ENCODE measurements at regions not wholly inside any gene's neighbourhood (a gene's known extent, or its start where the extent isn't known, plus 50 kb on each side); places are given as distances from the start of the nearest gene placed in this dataset.

GRCh38 chr12:19627719-19628118 lies 188.4 kb downstream of the AEBP2 start:
- H3K4me1 ChIP-seq: no peaks in the 10 kb centered on the region
- no peak for DNase-seq (ENCODE audit: low spot score in 2 of 2)
- 67% methylated on average over 2 of the region's 2 CpGs for WGBS
- no peaks in the 10 kb centered on the region for H3K27me3 ChIP-seq
- no peak overlapping the region for H3K4me3 ChIP-seq
- H3K9me3 ChIP-seq: no peaks in the 10 kb centered on the region
- H3K36me3 ChIP-seq: no peaks in the 10 kb centered on the region
- TF ChIP-seq POLR2AphosphoS5 (IDR thresholded peaks at IDR 0.05): no peak
- TF ChIP-seq EP300 (IDR thresholded peaks at IDR 0.05): no peak
- TF ChIP-seq, protein P1, sequence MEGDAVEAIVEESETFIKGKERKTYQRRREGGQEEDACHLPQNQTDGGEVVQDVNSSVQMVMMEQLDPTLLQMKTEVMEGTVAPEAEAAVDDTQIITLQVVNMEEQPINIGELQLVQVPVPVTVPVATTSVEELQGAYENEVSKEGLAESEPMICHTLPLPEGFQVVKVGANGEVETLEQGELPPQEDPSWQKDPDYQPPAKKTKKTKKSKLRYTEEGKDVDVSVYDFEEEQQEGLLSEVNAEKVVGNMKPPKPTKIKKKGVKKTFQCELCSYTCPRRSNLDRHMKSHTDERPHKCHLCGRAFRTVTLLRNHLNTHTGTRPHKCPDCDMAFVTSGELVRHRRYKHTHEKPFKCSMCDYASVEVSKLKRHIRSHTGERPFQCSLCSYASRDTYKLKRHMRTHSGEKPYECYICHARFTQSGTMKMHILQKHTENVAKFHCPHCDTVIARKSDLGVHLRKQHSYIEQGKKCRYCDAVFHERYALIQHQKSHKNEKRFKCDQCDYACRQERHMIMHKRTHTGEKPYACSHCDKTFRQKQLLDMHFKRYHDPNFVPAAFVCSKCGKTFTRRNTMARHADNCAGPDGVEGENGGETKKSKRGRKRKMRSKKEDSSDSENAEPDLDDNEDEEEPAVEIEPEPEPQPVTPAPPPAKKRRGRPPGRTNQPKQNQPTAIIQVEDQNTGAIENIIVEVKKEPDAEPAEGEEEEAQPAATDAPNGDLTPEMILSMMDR (IDR thresholded peaks at IDR 0.05): no peak
- TF ChIP-seq POLR2A (IDR thresholded peaks at IDR 0.05): no peak
- H3K27ac ChIP-seq: no peak overlapping the region

DNA sequence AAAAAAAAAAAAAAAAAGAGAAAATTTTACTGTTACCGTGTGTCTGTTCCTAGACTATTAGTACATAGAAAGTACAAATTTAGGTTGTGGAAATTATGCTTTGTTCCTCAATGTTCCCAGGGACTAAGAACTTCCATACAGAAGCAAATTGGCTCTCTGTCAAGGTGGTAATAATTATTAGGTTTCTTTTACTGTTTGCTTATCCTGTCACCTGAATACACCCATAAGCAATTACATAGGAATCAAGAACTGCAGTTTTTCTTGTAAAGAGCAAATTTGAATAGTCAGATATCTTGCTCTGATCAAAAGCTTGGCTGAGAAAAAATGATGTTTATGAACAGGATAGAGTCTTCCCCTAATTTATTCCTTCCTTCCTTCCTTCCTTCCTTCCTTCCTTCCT lies 191.2 kb downstream of the AEBP2 start:
- no peaks in the 10 kb centered on the region for H3K27me3 ChIP-seq
- no peak overlapping the region for H3K4me3 ChIP-seq
- no peak for TF ChIP-seq POLR2A (IDR thresholded peaks at IDR 0.05)
- TF ChIP-seq, protein P1 (IDR thresholded peaks at IDR 0.05): no peak
- no peak for TF ChIP-seq EP300 (IDR thresholded peaks at IDR 0.05)
- TF ChIP-seq POLR2AphosphoS5 (IDR thresholded peaks at IDR 0.05): no peak
- no peaks in the 10 kb centered on the region for H3K9me3 ChIP-seq
- WGBS: 77% methylated on average over 1 of the region's 1 CpG
- H3K27ac ChIP-seq: no peak overlapping the region
- no peak for DNase-seq (ENCODE audit: low spot score in 2 of 2)
- no peaks in the 10 kb centered on the region for H3K4me1 ChIP-seq
- H3K36me3 ChIP-seq: no peaks in the 10 kb centered on the region

- no peak overlapping the region for H3K4me3 ChIP-seq
- H3K4me1 ChIP-seq: no peaks in the 10 kb centered on the region
- H3K36me3 ChIP-seq: no peaks in the 10 kb centered on the region
- DNase-seq (ENCODE audit: low spot score in 2 of 2): no peak
- H3K27me3 ChIP-seq: no peaks in the 10 kb centered on the region
- 85% methylated on average over 2 of the region's 2 CpGs for WGBS
- H3K27ac ChIP-seq: no peak overlapping the region
- TF ChIP-seq EP300 (IDR thresholded peaks at IDR 0.05): no peak
- TF ChIP-seq, protein P1 (IDR thresholded peaks at IDR 0.05): no peak
- no peak for TF ChIP-seq POLR2AphosphoS5 (IDR thresholded peaks at IDR 0.05)
- TF ChIP-seq POLR2A (IDR thresholded peaks at IDR 0.05): no peak
- H3K9me3 ChIP-seq: no peaks in the 10 kb centered on the region
Measured at GRCh38 chr12:19633194-19633593, 193.9 kb downstream of the AEBP2 start.

- no peak for TF ChIP-seq EP300 (IDR thresholded peaks at IDR 0.05)
- no peak for TF ChIP-seq POLR2AphosphoS5 (IDR thresholded peaks at IDR 0.05)
- TF ChIP-seq POLR2A (IDR thresholded peaks at IDR 0.05): no peak
- TF ChIP-seq, protein P1 (IDR thresholded peaks at IDR 0.05): no peak
- no peaks in the 10 kb centered on the region for H3K9me3 ChIP-seq
- WGBS: 93% methylated on average over 2 of the region's 2 CpGs
Measured at GRCh38 chr12:19633641-19634040, 194.3 kb downstream of the AEBP2 start.

DNA sequence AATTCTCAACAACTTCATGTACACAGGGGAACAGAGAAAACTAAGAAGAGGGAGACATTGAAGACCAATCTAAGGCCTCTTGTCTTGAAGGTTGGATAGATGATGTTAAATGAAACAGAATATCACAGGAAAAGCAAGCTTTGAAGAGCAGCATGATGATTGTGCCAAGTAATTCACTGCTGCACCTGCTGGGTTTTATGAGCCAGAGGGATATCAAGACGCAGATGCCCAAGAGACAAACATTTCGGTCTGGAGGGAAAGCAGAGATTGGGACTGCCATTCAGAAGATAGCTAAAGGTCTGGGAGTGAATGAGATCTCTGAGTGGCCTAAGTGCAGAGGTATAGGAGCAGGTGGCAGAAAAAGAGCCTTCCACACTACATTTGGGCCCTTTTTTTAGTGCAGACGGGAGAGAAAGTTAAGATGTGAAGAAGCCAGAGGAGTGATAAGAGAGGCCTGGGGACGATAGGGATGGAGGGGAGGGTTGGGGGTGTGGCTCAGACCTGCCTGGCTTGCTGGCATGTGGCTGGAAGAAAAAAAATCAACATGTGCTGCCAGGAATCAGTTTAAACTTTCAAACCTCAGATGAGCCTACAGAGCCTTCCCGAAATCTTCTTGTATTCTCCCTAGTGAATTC lies 200.6 kb downstream of the AEBP2 start:
- DNase-seq (ENCODE audit: low spot score in 2 of 2): no peak
- WGBS: 58% methylated on average over 5 of the region's 5 CpGs
- no peak overlapping the region for H3K4me3 ChIP-seq
- H3K4me1 ChIP-seq: no peaks in the 10 kb centered on the region
- H3K27me3 ChIP-seq: no peaks in the 10 kb centered on the region
- no peak overlapping the region for H3K27ac ChIP-seq
- H3K36me3 ChIP-seq: no peaks in the 10 kb centered on the region
- H3K9me3 ChIP-seq: no peaks in the 10 kb centered on the region
- TF ChIP-seq, protein P1 (IDR thresholded peaks at IDR 0.05): no peak
- no peak for TF ChIP-seq POLR2A (IDR thresholded peaks at IDR 0.05)
- TF ChIP-seq EP300 (IDR thresholded peaks at IDR 0.05): no peak
- TF ChIP-seq POLR2AphosphoS5 (IDR thresholded peaks at IDR 0.05): no peak

More at GRCh38 chr12:19633641-19634040, 194.3 kb downstream of the AEBP2 start:
- no peak for DNase-seq (ENCODE audit: low spot score in 2 of 2)
- Histone ChIP-seq H3K4me3 (no peak overlapping the region), H3K27ac (no peak overlapping the region), H3K27me3 (no peaks in the 10 kb centered on the region), H3K36me3 (no peaks in the 10 kb centered on the region), H3K4me1 (no peaks in the 10 kb centered on the region)

All from suprapubic skin (tissue), 4 donors.